Spleen (tissue), 11 donors: ENCODE measurements at regions not wholly inside any gene's neighbourhood (a gene's known extent, or its start where the extent isn't known, plus 50 kb on each side); places are given as distances from the start of the nearest gene placed in this dataset.

Source experiments
- DNase-seq: peaks from one replicate; pipeline ENCODE4 v3.0.0-alpha.2; 2020
- H3K27ac ChIP-seq, 8 donors: fragments of 200-600 bp; sonication (generic) in 7 of 8; 1 replicate in 4 of 8; 2 replicates in 4 of 8; pipeline versions ENCODE4 v1.5.0 to v1.8.0; 2016 to 2021; ENCODE audit warnings: inconsistent platforms in 4 of 8, mild to moderate bottlenecking in 4 of 8, moderate library complexity in 1 of 8
- H3K27me3 ChIP-seq, 7 donors: fragments of 200-600 bp; sonication (generic) in 6 of 7; replicated peaks in 1 of 7; 1 replicate in 4 of 7; 2 replicates in 3 of 7; pipeline versions ENCODE4 v1.5.0 to v1.8.0; 2016 to 2021; ENCODE audit warnings: inconsistent platforms in 3 of 7, mild to moderate bottlenecking in 1 of 7
- H3K36me3 ChIP-seq, 6 donors: fragments of 200-600 bp; sonication (generic) in 5 of 6; 1 replicate in 4 of 6; 2 replicates in 2 of 6; pipeline versions ENCODE4 v1.5.0 to v1.8.0; 2016 to 2021; ENCODE audit warnings: inconsistent platforms in 2 of 6
- H3K4me1 ChIP-seq, 6 donors: fragments of 200-600 bp; sonication (generic) in 5 of 6; 1 replicate in 3 of 6; 2 replicates in 3 of 6; pipeline versions ENCODE4 v1.5.0 to v1.8.0; 2016 to 2021; ENCODE audit warnings: inconsistent platforms in 3 of 6
- H3K4me3 ChIP-seq, 8 donors: fragments of 200-600 bp; sonication (generic) in 7 of 8; 1 replicate in 4 of 8; 2 replicates in 4 of 8; pipeline versions ENCODE4 v1.5.0 to v1.8.0; 2016 to 2021; ENCODE audit warnings: inconsistent platforms in 4 of 8, mild to moderate bottlenecking in 4 of 8, moderate library complexity in 2 of 8
- H3K9me3 ChIP-seq, 8 donors: fragments of 200-600 bp; sonication (generic) in 7 of 8; 1 replicate in 4 of 8; 2 replicates in 4 of 8; pipeline versions ENCODE4 v1.5.0 to v1.8.0; 2016 to 2021; ENCODE audit warnings: inconsistent platforms in 4 of 8
- POLR2A ChIP-seq, 3 donors: fragments of 450-650 bp; IDR thresholded peaks; one replicate each; pipeline ENCODE4 v1.5.1; 2017; ENCODE audit warnings: antibody characterized with exemption in 3 of 3, mild to moderate bottlenecking in 1 of 3
- POLR2AphosphoS5 ChIP-seq, 3 donors: sonication (generic); formaldehyde crosslinking; IDR thresholded peaks; one replicate each; pipeline ENCODE4 v1.5.1; 2017; ENCODE audit warnings: antibody characterized with exemption in 3 of 3
- WGBS, 5 donors: extraction: QIAGEN DNeasy Blood & Tissue Kit in 3 of 5; methylation state at CpG; one replicate each; pipeline versions ENCODE4 v1.1.5 to v1.1.7; 2013 to 2018; 5-methylcytosine and 5-hydroxymethylcytosine counted together
- intact Hi-C: fragments of 100-400 bp; cut with DNase I; formaldehyde crosslinking; loops from one replicate; pipeline ENCODE4 v1.15.0; 2023; ENCODE audit warnings: low total_unique reads
- TF ChIP-seq, protein P1 (sequence below), 11 experiments: fragments of 200-600 bp in 7 of 11; fragments of 450-650 bp in 4 of 11; sonication (generic) in 4 of 11; IDR thresholded peaks in 8 of 11; conservative IDR thresholded peaks in 3 of 11; 1 replicate in 7 of 11; 2 replicates in 4 of 11; pipeline versions ENCODE4 v1.4.0 to v1.8.0; 2016 to 2021; ENCODE audit warnings: antibody characterized with exemption in 11 of 11, inconsistent platforms in 4 of 11, mild to moderate bottlenecking in 1 of 11
- donor health status: healthy with polysubstance abuse.
- donor health status: DM: no; HTN: no; CAD: no; lungs with moderate emphysema.
- donor health status: DM: no; HTN: no; CAD: no.
- donor health status: Bipolar disorder and iron deficiency.
- donor health status: healthy.
- donor health status: DM: no; HTN: no; CAD: no.
- donor health status: DM: yes; HTN: yes; CAD: no.

- no peak for TF ChIP-seq POLR2AphosphoS5 (IDR thresholded peaks at IDR 0.05)
- TF ChIP-seq, protein P1, sequence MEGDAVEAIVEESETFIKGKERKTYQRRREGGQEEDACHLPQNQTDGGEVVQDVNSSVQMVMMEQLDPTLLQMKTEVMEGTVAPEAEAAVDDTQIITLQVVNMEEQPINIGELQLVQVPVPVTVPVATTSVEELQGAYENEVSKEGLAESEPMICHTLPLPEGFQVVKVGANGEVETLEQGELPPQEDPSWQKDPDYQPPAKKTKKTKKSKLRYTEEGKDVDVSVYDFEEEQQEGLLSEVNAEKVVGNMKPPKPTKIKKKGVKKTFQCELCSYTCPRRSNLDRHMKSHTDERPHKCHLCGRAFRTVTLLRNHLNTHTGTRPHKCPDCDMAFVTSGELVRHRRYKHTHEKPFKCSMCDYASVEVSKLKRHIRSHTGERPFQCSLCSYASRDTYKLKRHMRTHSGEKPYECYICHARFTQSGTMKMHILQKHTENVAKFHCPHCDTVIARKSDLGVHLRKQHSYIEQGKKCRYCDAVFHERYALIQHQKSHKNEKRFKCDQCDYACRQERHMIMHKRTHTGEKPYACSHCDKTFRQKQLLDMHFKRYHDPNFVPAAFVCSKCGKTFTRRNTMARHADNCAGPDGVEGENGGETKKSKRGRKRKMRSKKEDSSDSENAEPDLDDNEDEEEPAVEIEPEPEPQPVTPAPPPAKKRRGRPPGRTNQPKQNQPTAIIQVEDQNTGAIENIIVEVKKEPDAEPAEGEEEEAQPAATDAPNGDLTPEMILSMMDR (IDR thresholded peaks at IDR 0.05 in 8 of 11, conservative IDR thresholded peaks at IDR 0.05 in 3 of 11) = no peak
- TF ChIP-seq POLR2A (IDR thresholded peaks at IDR 0.05) = no peak
- H3K4me3 ChIP-seq = no peak overlapping the region
- intact Hi-C loops = no loop called here
- 26 to 58% (median 31%) methylated on average over 2 of the region's 2 CpGs for WGBS, 5 donors
- H3K9me3 ChIP-seq = no peaks in the 10 kb centered on the region
- H3K27ac ChIP-seq = no peak overlapping the region
- no peaks in the 10 kb centered on the region for H3K36me3 ChIP-seq
- H3K27me3 ChIP-seq = no peaks in the 10 kb centered on the region
- no peak for DNase-seq
- no peaks in the 10 kb centered on the region for H3K4me1 ChIP-seq
These were observed 370.4 kb downstream of the PCDH20 start for GRCh38 chr13:61045251-61045650.

DNA sequence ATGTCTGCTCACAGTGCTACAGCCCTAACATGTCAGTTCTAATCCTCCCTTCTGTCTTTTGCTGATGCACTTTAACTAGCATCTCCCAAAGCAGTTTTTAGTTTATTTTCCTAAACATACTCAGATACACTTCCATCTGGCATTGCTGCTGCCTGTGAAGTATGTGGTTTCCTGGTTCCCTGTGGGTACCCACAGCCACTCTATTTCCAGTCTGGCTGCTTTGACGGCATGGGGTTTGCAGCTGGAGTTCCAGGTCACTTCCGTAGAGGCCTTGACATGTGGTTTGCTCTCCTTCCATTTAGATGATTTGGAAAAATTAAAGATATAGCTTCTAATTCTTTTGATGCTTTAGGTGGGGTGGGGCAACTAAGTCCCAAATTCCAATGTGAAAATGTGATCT is 375.5 kb downstream of the PCDH20 start:
- no peak for DNase-seq
- intact Hi-C loops = no loop called here
- no peaks in the 10 kb centered on the region for H3K4me1 ChIP-seq
- TF ChIP-seq POLR2AphosphoS5 (IDR thresholded peaks at IDR 0.05) (no peak), POLR2A (IDR thresholded peaks at IDR 0.05) (no peak)
- TF ChIP-seq, protein P1 (IDR thresholded peaks at IDR 0.05 in 8 of 11, conservative IDR thresholded peaks at IDR 0.05 in 3 of 11) = no peak
- H3K27ac ChIP-seq = no peak overlapping the region
- H3K9me3 ChIP-seq = no peaks in the 10 kb centered on the region
- no peaks in the 10 kb centered on the region for H3K36me3 ChIP-seq
- no peaks in the 10 kb centered on the region for H3K27me3 ChIP-seq
- H3K4me3 ChIP-seq = no peak overlapping the region
- 18 to 38% (median 26%) methylated on average over 2 of the region's 2 CpGs for WGBS, 5 donors

- DNase-seq = no peak
- TF ChIP-seq POLR2AphosphoS5 (IDR thresholded peaks at IDR 0.05) (no peak), POLR2A (IDR thresholded peaks at IDR 0.05) (no peak)
- TF ChIP-seq, protein P1 (IDR thresholded peaks at IDR 0.05 in 8 of 11, conservative IDR thresholded peaks at IDR 0.05 in 3 of 11) = no peak
- Histone ChIP-seq H3K4me3 (no peak overlapping the region), H3K27me3 (no peaks in the 10 kb centered on the region), H3K36me3 (no peaks in the 10 kb centered on the region), H3K4me1 (no peaks in the 10 kb centered on the region), H3K27ac (no peak overlapping the region), H3K9me3 (no peaks in the 10 kb centered on the region)
- intact Hi-C loops = no loop called here
- WGBS, 5 donors = 80 to 95% (median 85%) methylated on average over 4 of the region's 4 CpGs
These were observed 376.3 kb downstream of the PCDH20 start for GRCh38 chr13:61039302-61039701.

- 80 to 88% (median 85%) methylated on average over 6 of the region's 6 CpGs for WGBS, 5 donors
- no peak overlapping the region for H3K27ac ChIP-seq
- intact Hi-C loops = no loop called here
- TF ChIP-seq POLR2AphosphoS5 (IDR thresholded peaks at IDR 0.05) (no peak), POLR2A (IDR thresholded peaks at IDR 0.05) (no peak)
- TF ChIP-seq, protein P1 (IDR thresholded peaks at IDR 0.05 in 8 of 11, conservative IDR thresholded peaks at IDR 0.05 in 3 of 11) = no peak
- no peaks in the 10 kb centered on the region for H3K9me3 ChIP-seq
- H3K27me3 ChIP-seq = no peaks in the 10 kb centered on the region
- no peaks in the 10 kb centered on the region for H3K36me3 ChIP-seq
- DNase-seq = no peak
- H3K4me3 ChIP-seq = no peak overlapping the region
- H3K4me1 ChIP-seq = no peaks in the 10 kb centered on the region
These were observed 378.9 kb downstream of the PCDH20 start for GRCh38 chr13:61036715-61037114.
